PC-9 (cell line): ENCODE measurements at regions not wholly inside any gene's neighbourhood (a gene's known extent, or its start where the extent isn't known, plus 50 kb on each side); places are given as distances from the start of the nearest gene placed in this dataset.
"Not testable (repeated sequence)": the region's sequence is repeated elsewhere in the genome, so short reads cannot be mapped to it uniquely, and the experiment has no call there.

Experiments used
- EZH2 ChIP-seq: fragments of 200-600 bp; sonication (generic); IDR thresholded peaks from 2 replicates; pipeline ENCODE4 v1.8.0; 2017; ENCODE audit warnings: antibody characterized with exemption, low read depth
- TF ChIP-seq, protein P1 (sequence below): fragments of 200-600 bp; sonication (generic); conservative IDR thresholded peaks from 2 replicates; pipeline ENCODE4 v1.6.1; 2017; ENCODE audit warnings: mixed run types, antibody characterized with exemption, mild to moderate bottlenecking, moderate library complexity

DNA sequence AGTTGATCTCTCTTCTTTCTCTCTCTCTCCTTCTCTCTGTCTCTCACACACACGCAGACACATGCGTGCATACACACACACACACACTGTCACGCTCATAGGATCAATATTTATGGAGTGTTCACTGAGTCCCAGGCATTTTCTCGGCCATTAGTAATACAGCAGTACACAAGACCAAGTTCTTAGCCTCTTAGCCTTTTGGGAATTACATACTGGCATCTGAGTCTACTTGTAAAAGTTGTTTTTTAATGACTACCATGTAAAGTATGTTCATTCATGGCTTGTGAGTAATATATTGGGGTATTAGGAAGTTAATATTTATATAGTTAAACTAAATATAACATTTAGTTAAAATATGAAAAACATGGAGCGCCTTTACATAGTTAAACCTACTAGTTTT is 2406.1 kb upstream of the PCDH20 start:
- TF ChIP-seq, protein P1, sequence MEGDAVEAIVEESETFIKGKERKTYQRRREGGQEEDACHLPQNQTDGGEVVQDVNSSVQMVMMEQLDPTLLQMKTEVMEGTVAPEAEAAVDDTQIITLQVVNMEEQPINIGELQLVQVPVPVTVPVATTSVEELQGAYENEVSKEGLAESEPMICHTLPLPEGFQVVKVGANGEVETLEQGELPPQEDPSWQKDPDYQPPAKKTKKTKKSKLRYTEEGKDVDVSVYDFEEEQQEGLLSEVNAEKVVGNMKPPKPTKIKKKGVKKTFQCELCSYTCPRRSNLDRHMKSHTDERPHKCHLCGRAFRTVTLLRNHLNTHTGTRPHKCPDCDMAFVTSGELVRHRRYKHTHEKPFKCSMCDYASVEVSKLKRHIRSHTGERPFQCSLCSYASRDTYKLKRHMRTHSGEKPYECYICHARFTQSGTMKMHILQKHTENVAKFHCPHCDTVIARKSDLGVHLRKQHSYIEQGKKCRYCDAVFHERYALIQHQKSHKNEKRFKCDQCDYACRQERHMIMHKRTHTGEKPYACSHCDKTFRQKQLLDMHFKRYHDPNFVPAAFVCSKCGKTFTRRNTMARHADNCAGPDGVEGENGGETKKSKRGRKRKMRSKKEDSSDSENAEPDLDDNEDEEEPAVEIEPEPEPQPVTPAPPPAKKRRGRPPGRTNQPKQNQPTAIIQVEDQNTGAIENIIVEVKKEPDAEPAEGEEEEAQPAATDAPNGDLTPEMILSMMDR = not testable (repeated sequence)
- TF ChIP-seq EZH2 = not testable (repeated sequence)
